HUDEP-2 (cell line): ENCODE measurements at regions not wholly inside any gene's neighbourhood (a gene's known extent, or its start where the extent isn't known, plus 50 kb on each side); places are given as distances from the start of the nearest gene placed in this dataset.
"Not testable (repeated sequence)": the region's sequence is repeated elsewhere in the genome, so short reads cannot be mapped to it uniquely, and the experiment has no call there.

Source experiments
- DNase-seq, 76 experiments: peaks; one replicate each; lab custom pipeline; 2025; ENCODE audit not compliant: unreplicated experiment in 76 of 76; lab: John Stamatoyannopoulos, UW

DNA sequence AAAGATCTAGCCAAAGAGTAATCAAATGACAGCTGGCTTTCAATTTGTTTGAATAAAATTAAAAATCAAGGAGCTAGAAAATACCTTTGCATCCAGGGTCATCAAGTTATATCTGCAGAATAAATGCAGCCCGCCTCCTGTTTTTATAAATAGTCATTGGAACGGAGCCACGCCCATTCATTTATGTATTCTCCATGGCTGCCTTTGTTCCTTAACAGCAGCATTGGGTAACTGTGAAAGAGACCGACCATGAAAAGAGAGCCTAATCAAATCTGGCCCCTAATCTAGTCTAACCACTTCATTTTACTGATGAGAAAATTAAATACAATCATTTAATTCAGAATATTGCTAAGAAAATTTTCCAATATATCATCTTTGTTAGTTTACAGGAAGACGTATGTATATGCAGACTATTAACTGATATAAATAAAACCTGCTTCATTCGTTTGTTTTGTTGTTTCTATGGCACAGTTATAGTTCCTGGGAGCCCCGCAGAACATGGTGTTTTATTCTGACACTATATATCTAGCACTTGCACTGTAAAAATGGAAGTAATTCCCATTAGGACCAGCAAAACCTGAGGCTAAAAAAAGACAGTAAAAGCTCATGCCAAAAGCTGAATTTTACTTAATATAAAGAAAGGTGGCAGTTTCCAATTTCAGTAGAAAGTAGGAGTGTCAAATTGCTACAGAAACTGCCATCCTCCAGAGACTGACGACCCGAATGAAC lies 111.8 kb upstream of the PALMD start:
- DNase-seq: no peak

GRCh38 chr1:99534638-99534930 lies 111.3 kb upstream of the PALMD start:
- no peak for DNase-seq

- DNase-seq: no peak
Observed at GRCh38 chr1:99535470-99536164, 110.3 kb upstream of the PALMD start.

DNA sequence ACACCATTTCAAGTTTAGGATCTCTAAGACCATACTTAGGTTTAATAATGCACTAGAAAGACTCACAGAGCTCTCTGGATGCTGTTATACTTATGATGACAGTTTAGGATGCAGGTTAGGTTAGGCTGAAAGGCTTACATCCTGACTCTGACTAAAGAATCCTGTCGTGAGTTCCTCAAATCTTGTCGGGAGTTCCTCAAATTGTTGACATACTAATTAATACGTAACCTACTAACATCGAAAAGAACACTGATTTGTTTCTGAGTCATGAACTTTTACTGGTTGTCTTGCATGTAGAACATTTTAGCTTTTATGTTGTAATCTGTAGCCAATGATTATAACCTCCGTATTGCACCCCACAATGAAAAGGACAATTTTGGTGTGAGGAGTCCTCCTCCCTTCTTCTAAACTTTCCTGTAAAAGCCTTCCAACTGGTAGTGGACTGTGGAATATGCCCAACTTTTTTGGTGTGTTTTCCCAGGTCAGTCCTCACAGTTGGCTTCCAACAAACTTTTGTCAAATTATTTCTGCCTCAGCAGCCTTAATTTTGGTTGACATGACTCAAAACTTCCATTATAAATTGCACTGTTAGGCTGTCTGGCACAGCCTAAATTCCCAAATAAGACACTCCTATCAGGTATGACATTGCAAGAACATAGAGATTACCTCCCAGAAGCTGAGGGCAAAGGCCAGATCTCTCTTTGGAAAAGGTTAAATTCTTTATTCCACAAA lies 107.9 kb upstream of the PALMD start:
- DNase-seq: no peak

GRCh38 chr1:99538618-99538956 lies 107.3 kb upstream of the PALMD start:
- no peak for DNase-seq

GRCh38 chr1:99539131-99539530 lies 106.8 kb upstream of the PALMD start:
- DNase-seq: no peak

GRCh38 chr1:99540744-99541143 lies 105.2 kb upstream of the PALMD start:
- DNase-seq: no peak

- DNase-seq: no peak
Observed at GRCh38 chr1:99544328-99544727, 101.6 kb upstream of the PALMD start.

GRCh38 chr1:99546432-99547416 lies 99.2 kb upstream of the PALMD start:
- no peak for DNase-seq

- no peak for DNase-seq
Observed at GRCh38 chr1:99548943-99549605, 96.8 kb upstream of the PALMD start.

- no peak for DNase-seq
Observed at GRCh38 chr1:99550198-99550597, 95.7 kb upstream of the PALMD start.

DNA sequence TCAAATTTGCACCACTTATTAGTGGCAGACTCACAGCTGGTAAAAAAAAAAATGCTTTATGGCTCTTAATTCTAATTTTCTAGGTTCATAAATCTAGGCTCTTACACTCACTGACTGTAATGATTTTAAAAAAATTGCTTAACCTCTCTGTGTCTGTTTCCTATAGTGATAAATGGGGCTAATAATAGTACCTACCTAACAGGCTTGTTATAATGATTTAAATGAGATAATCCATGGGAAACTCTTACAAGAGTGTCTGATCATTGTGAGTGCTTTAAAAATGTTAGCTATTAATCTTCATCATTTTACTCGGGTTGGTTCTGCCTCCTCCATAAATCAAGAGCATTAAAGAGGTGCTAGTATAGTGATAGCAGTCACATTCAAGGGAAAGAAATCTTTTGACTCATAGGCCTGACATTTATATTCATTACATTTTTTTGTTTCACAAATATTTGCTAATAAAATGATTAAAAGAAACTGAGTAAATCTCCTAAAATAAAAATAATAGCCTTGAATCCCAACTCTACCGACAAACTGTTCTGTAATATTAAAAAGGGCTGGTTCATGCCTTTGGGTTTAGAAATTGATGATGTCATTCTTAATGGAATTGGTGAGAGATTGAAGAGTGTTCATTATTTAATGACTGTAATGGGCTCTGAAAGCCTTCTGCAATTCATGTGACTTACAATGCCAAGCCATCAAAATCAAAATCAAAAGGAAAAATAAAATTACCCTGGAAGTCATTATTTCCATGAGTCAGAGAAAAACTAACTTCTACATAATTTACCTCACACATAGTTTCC lies 93.9 kb upstream of the PALMD start:
- DNase-seq: no peak

GRCh38 chr1:99553301-99553700 lies 92.6 kb upstream of the PALMD start:
- no peak for DNase-seq

- not testable (repeated sequence) for DNase-seq
Observed at GRCh38 chr1:99553819-99554218, 92.1 kb upstream of the PALMD start.

DNA sequence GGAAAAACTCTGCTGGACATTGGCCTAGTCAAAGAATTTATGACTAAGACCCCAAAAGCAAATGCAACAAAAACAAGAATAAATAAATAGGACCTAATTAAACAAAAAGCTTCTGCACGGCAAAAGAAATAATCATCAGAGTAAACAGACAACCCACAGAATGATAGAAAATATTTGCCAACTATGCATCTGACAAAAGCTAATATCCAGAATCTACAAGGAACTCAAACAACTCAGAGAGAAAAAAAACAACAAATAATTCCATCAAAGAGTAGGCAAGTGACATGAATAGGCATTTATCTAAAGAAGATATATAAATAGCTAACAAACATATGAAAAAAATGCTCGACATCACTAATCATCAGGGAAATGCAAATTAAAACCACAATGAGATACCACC lies 91.2 kb upstream of the PALMD start:
- no peak for DNase-seq

- DNase-seq: no peak
Observed at GRCh38 chr1:99557546-99558202, 88.2 kb upstream of the PALMD start.

DNA sequence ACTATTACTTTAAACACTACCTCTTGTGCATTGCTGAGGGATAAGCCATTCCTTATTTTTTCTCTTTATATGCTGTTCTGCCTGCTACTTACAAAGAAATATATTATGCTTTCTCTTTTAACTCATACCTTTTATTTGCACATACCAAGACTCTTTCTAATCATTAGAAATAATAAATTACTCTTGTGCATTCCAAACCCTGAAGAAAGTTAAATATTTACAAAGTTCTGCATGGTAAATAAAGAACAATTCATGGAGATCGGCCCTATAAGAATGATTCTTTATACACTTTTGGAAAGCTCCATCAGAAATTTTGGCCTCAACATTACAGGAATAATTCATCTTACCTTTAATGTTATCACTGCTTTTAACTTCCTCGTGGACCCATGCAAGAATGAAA lies 86.7 kb upstream of the PALMD start:
- no peak for DNase-seq

GRCh38 chr1:99560207-99561040 lies 85.5 kb upstream of the PALMD start:
- DNase-seq: no peak
